CD4-positive, alpha-beta T cell (primary cell): ENCODE measurements at regions not wholly inside any gene's neighbourhood (a gene's known extent, or its start where the extent isn't known, plus 50 kb on each side); places are given as distances from the start of the nearest gene placed in this dataset.

ENCODE experiments used
- ATAC-seq: fragments of 200-7000 bp; cut with Tn5 transposase; one replicate; pipeline ENCODE4 v1.10.0; 2022; ENCODE audit warnings: mild to moderate bottlenecking; ENCODE audit not compliant: poor library complexity
- CTCF ChIA-PET: fragments of 350-600 bp; sonication (Branson Sonifier 250); formaldehyde crosslinking; loops from one replicate; lab custom pipeline; 2021; ENCODE audit warnings: antibody characterized with exemption, inconsistent platforms; lab: Charles Lee
- POLR2A ChIA-PET: fragments of 350-600 bp; sonication (Branson Sonifier 250); formaldehyde crosslinking; loops from one replicate; lab custom pipeline; 2021; ENCODE audit warnings: antibody characterized with exemption, inconsistent platforms; lab: Charles Lee
- DNase-seq, 14 experiments: peaks; one replicate each; pipeline ENCODE4 v3.0.0-alpha.2; 2013 to 2020; ENCODE audit warnings: mixed read lengths in 2 of 14
- H3K27ac ChIP-seq, 2 donors: one replicate each; pipeline versions ENCODE4 v1.5.1 to v1.7.0; 2013; ENCODE audit warnings: low read length in 2 of 2, low read depth in 1 of 2, mild to moderate bottlenecking in 1 of 2
- H3K27me3 ChIP-seq, 2 experiments: 1 replicate in 1 of 2; 2 replicates in 1 of 2; pipeline versions ENCODE4 v1.6.1 to v1.7.0; 2013; ENCODE audit warnings: low read length in 2 of 2, control low read depth in 1 of 2, mild to moderate bottlenecking in 1 of 2, moderate library complexity in 1 of 2; ENCODE audit not compliant: insufficient read depth in 2 of 2, control insufficient read depth in 1 of 2
- H3K36me3 ChIP-seq: one replicate; pipeline ENCODE4 v1.6.1; 2013; ENCODE audit warnings: low read length, control low read depth; ENCODE audit not compliant: insufficient read depth
- H3K4me1 ChIP-seq: one replicate; pipeline ENCODE4 v1.6.1; 2013; ENCODE audit warnings: low read length, control low read depth; ENCODE audit not compliant: insufficient read depth
- H3K4me3 ChIP-seq: one replicate; pipeline ENCODE4 v1.5.1; 2013; ENCODE audit warnings: mild to moderate bottlenecking, low read length, moderate library complexity
- H3K9me3 ChIP-seq, 2 experiments: 1 replicate in 1 of 2; 2 replicates in 1 of 2; pipeline versions ENCODE4 v1.6.1 to v1.7.0; 2013; ENCODE audit warnings: low read length in 2 of 2, mild to moderate bottlenecking in 2 of 2, control low read depth in 1 of 2, moderate library complexity in 1 of 2; ENCODE audit not compliant: control insufficient read depth in 1 of 2, insufficient read depth in 1 of 2
- H3K27ac Mint-ChIP-seq: one replicate; pipeline ENCODE4 v1.8.0; 2020; ENCODE audit warnings: mixed read lengths
- H3K27me3 Mint-ChIP-seq: one replicate; pipeline ENCODE4 v1.8.0; 2021; ENCODE audit warnings: mixed read lengths
- H3K36me3 Mint-ChIP-seq: one replicate; pipeline ENCODE4 v1.8.0; 2021; ENCODE audit warnings: low read depth, mixed read lengths
- H3K4me1 Mint-ChIP-seq: one replicate; pipeline ENCODE4 v1.8.0; 2021; ENCODE audit warnings: low read depth, mixed read lengths
- H3K4me3 Mint-ChIP-seq: one replicate; pipeline ENCODE4 v1.8.0; 2020; ENCODE audit warnings: mild to moderate bottlenecking, mixed read lengths
- H3K9me3 Mint-ChIP-seq: one replicate; pipeline ENCODE4 v1.8.0; 2020; ENCODE audit warnings: mixed read lengths
- CTCF ChIP-seq: fragments of 200-600 bp; IDR thresholded peaks from one replicate; pipeline ENCODE4 v1.8.0; 2022; ENCODE audit warnings: antibody characterized with exemption, mild to moderate bottlenecking
- intact Hi-C, 2 experiments: fragments of 100-400 bp; cut with DNase I in 1 of 2; cut with micrococcal nuclease in 1 of 2; formaldehyde crosslinking; loops; one replicate each; pipeline versions ENCODE4 v1.15.1 to v1.9.0; 2023 to 2025; cut with DNase I, micrococcal nuclease

GRCh38 chr4:124851741-124852140, 139.2 kb upstream of the ANKRD50 start:
- Histone ChIP-seq H3K4me1 (no peaks in the 10 kb centered on the region), H3K4me3 (no peak overlapping the region), H3K36me3 (no peaks in the 10 kb centered on the region), H3K9me3 (peaks cover 0 to 3% of the 10 kb centered on the region in 2 experiments), H3K27ac (no peak overlapping the region), H3K27me3 (no peaks in the 10 kb centered on the region)
- no peak for DNase-seq
- Mint-ChIP-seq H3K36me3 (no peaks in the 10 kb centered on the region), H3K4me3 (no peak overlapping the region), H3K9me3 (no peaks in the 10 kb centered on the region), H3K27ac (no peak overlapping the region), H3K27me3 (no peaks in the 10 kb centered on the region), H3K4me1 (no peaks in the 10 kb centered on the region)
- ATAC-seq: no peak
- ChIA-PET CTCF (no interaction called here), POLR2A (no interaction called here)
- TF ChIP-seq CTCF: no peak
- intact Hi-C loops: no loop called here

GRCh38 chr4:124846306-124846705, 133.8 kb upstream of the ANKRD50 start:
- Histone ChIP-seq H3K27ac (no peak overlapping the region), H3K4me1 (no peaks in the 10 kb centered on the region), H3K9me3 (peaks cover 6 to 7% of the 10 kb centered on the region in 2 experiments), H3K36me3 (no peaks in the 10 kb centered on the region), H3K4me3 (no peak overlapping the region), H3K27me3 (no peaks in the 10 kb centered on the region)
- POLR2A ChIA-PET: no interaction called here
- no peak for TF ChIP-seq CTCF
- intact Hi-C loops: no loop called here
- Mint-ChIP-seq H3K36me3 (no peaks in the 10 kb centered on the region), H3K27ac (no peak overlapping the region), H3K27me3 (no peaks in the 10 kb centered on the region), H3K4me3 (no peak overlapping the region), H3K9me3 (peaks cover 12% of the 10 kb centered on the region), H3K4me1 (no peaks in the 10 kb centered on the region)
- DNase-seq: no peak
- ATAC-seq: no peak
- CTCF ChIA-PET: no interaction called here

DNA sequence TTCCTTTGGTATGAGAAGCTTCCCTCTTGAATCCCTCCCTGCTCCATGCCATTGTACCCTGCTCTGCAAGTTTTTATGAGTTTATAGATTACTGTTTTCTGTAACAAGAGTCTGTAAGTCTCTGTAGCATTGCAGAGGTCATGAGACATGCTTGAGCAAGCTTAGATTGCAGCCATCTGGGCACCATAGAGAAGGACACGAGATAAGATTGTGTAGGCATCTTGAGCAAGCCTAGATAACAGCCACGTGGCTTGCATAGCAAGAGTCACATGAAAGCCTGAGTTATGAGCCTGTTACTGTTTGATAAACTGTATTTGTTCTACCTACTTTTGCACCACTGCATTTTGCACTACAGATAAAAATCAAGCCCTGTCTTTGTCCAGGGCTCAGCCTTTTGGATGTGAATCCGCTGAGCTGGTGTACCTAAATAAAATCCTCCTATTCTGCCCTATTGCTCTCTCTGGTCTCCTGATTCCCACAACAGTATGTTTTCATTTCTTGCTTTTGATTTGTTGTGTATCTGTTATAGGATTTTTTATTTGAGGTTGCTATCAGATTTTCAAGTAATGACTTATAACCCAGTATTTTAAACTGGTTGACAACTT, 127.4 kb upstream of the ANKRD50 start:
- Histone ChIP-seq H3K4me1 (no peaks in the 10 kb centered on the region), H3K27me3 (no peaks in the 10 kb centered on the region), H3K36me3 (no peaks in the 10 kb centered on the region), H3K27ac (no peak overlapping the region), H3K9me3 (peaks cover 10 to 20% of the 10 kb centered on the region in 2 experiments), H3K4me3 (no peak overlapping the region)
- Mint-ChIP-seq H3K36me3 (peaks cover 5% of the 10 kb centered on the region), H3K4me1 (no peaks in the 10 kb centered on the region), H3K27me3 (no peaks in the 10 kb centered on the region), H3K9me3 (peaks cover 39% of the 10 kb centered on the region), H3K4me3 (no peak overlapping the region), H3K27ac (no peak overlapping the region)
- no peak for TF ChIP-seq CTCF
- ATAC-seq: no peak
- no peak for DNase-seq
- ChIA-PET CTCF (no interaction called here), POLR2A (no interaction called here)
- intact Hi-C loops: no loop called here
